ENCODE measurements at regions not wholly inside any gene's neighbourhood (a gene's known extent, or its start where the extent isn't known, plus 50 kb on each side); places are given as distances from the start of the nearest gene placed in this dataset.

- DNase-seq (ENCODE audit: low read depth), result peak; percentile 24
- H3K4me3 ChIP-seq (ENCODE audit: low read depth, low read length), result peak overlapping the region; percentile 24
- TF ChIP-seq, protein P1, sequence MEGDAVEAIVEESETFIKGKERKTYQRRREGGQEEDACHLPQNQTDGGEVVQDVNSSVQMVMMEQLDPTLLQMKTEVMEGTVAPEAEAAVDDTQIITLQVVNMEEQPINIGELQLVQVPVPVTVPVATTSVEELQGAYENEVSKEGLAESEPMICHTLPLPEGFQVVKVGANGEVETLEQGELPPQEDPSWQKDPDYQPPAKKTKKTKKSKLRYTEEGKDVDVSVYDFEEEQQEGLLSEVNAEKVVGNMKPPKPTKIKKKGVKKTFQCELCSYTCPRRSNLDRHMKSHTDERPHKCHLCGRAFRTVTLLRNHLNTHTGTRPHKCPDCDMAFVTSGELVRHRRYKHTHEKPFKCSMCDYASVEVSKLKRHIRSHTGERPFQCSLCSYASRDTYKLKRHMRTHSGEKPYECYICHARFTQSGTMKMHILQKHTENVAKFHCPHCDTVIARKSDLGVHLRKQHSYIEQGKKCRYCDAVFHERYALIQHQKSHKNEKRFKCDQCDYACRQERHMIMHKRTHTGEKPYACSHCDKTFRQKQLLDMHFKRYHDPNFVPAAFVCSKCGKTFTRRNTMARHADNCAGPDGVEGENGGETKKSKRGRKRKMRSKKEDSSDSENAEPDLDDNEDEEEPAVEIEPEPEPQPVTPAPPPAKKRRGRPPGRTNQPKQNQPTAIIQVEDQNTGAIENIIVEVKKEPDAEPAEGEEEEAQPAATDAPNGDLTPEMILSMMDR (IDR thresholded peaks at IDR 0.05; ENCODE audit: low read depth, low read length, missing control alignments), result peak; percentile 82
Observed at GRCh38 chr6:25223490-25223991, 55.6 kb upstream of the CARMIL1 start.

DNA sequence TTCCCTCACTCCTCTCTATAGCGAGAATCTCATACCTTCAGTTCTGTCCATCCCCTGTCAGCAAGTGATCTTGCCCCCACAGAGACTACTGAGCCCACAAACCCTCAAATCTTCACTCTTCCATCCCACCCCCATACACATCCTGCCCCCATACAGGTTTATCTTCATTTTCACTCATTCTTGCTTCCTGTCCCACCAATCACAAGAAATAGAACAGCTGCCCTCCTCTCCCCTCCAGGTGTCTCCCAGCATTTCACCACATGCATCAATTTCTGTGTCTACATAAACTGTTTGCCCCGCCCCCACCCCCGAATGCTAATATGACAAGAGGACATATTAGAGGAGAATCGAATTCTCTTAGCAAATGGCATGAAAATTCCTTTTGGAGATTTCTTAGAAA is 54.9 kb upstream of the CARMIL1 start:
- no peak overlapping the region for H3K4me3 ChIP-seq (ENCODE audit: low read depth, low read length)
- TF ChIP-seq, protein P1 (IDR thresholded peaks at IDR 0.05; ENCODE audit: low read depth, low read length, missing control alignments), result no peak
- no peak for DNase-seq (ENCODE audit: low read depth)

GRCh38 chr6:25227854-25228253 is 51.3 kb upstream of the CARMIL1 start:
- no peak for DNase-seq (ENCODE audit: low read depth)
- H3K4me3 ChIP-seq (ENCODE audit: low read depth, low read length), result no peak overlapping the region
- TF ChIP-seq, protein P1 (IDR thresholded peaks at IDR 0.05; ENCODE audit: low read depth, low read length, missing control alignments), result no peak
